ENCODE measurements at regions not wholly inside any gene's neighbourhood (a gene's known extent, or its start where the extent isn't known, plus 50 kb on each side); places are given as distances from the start of the nearest gene placed in this dataset.

- H3K27me3 ChIP-seq (ENCODE audit: control insufficient read depth in 2 of 2, insufficient read depth in 1 of 2, low read length in 1 of 2), result no peaks in the 10 kb centered on the region
- H3K27ac ChIP-seq (ENCODE audit: low read depth in 1 of 2, low read length in 1 of 2), result no peak overlapping the region
- no peaks in the 10 kb centered on the region for H3K36me3 ChIP-seq (ENCODE audit: control insufficient read depth in 2 of 2, insufficient read depth in 2 of 2, low read length in 1 of 2)
- H3K4me3 ChIP-seq (ENCODE audit: low read length in 2 of 2), result no peak overlapping the region
- DNase-seq (ENCODE audit: low read depth in 6 of 9, low spot score in 9 of 9), result no peak
- no peaks in the 10 kb centered on the region for H3K9me3 ChIP-seq (ENCODE audit: control insufficient read depth in 2 of 2, insufficient read depth in 1 of 2, low read length in 1 of 2)
- WGBS, result 86% methylated on average over 5 of the region's 5 CpGs
- no peaks in the 10 kb centered on the region for H3K4me1 ChIP-seq (ENCODE audit: control insufficient read depth in 2 of 2, insufficient read depth in 2 of 2, low read length in 2 of 2)
Observed at GRCh38 chr9:20041697-20042081, 252.9 kb upstream of the SLC24A2 start.

GRCh38 chr9:20040991-20041696, 252.3 kb upstream of the SLC24A2 start:
- no peak overlapping the region for H3K27ac ChIP-seq (ENCODE audit: low read depth in 1 of 2, low read length in 1 of 2)
- H3K36me3 ChIP-seq (ENCODE audit: control insufficient read depth in 2 of 2, insufficient read depth in 2 of 2, low read length in 1 of 2), result no peaks in the 10 kb centered on the region
- H3K4me1 ChIP-seq (ENCODE audit: control insufficient read depth in 2 of 2, insufficient read depth in 2 of 2, low read length in 2 of 2), result no peaks in the 10 kb centered on the region
- H3K9me3 ChIP-seq (ENCODE audit: control insufficient read depth in 2 of 2, insufficient read depth in 1 of 2, low read length in 1 of 2), result no peaks in the 10 kb centered on the region
- no peak for DNase-seq (ENCODE audit: low read depth in 6 of 9, low spot score in 9 of 9)
- H3K4me3 ChIP-seq (ENCODE audit: low read length in 2 of 2), result no peak overlapping the region
- no peaks in the 10 kb centered on the region for H3K27me3 ChIP-seq (ENCODE audit: control insufficient read depth in 2 of 2, insufficient read depth in 1 of 2, low read length in 1 of 2)
- WGBS, result 96% methylated on average over 14 of the region's 14 CpGs

- no peak for DNase-seq (ENCODE audit: low read depth in 6 of 9, low spot score in 9 of 9)
- 94% methylated on average over 1 of the region's 1 CpG for WGBS
Observed at GRCh38 chr9:20037699-20038098, 248.9 kb upstream of the SLC24A2 start.

GRCh38 chr9:20033511-20033910, 244.7 kb upstream of the SLC24A2 start:
- no peak for DNase-seq (ENCODE audit: low read depth in 6 of 9, low spot score in 9 of 9)
- Histone ChIP-seq H3K4me3 (ENCODE audit: low read length in 2 of 2) (no peak overlapping the region), H3K4me1 (ENCODE audit: control insufficient read depth in 2 of 2, insufficient read depth in 2 of 2, low read length in 2 of 2) (no peaks in the 10 kb centered on the region), H3K36me3 (ENCODE audit: control insufficient read depth in 2 of 2, insufficient read depth in 2 of 2, low read length in 1 of 2) (no peaks in the 10 kb centered on the region), H3K27me3 (ENCODE audit: control insufficient read depth in 2 of 2, insufficient read depth in 1 of 2, low read length in 1 of 2) (no peaks in the 10 kb centered on the region), H3K27ac (ENCODE audit: low read depth in 1 of 2, low read length in 1 of 2) (no peak overlapping the region), H3K9me3 (ENCODE audit: control insufficient read depth in 2 of 2, insufficient read depth in 1 of 2, low read length in 1 of 2) (no peaks in the 10 kb centered on the region)
- WGBS, result 96% methylated on average over 2 of the region's 2 CpGs

More at GRCh38 chr9:20037699-20038098, 248.9 kb upstream of the SLC24A2 start:
- Histone ChIP-seq H3K27ac (ENCODE audit: low read depth in 1 of 2, low read length in 1 of 2) (no peak overlapping the region), H3K4me1 (ENCODE audit: control insufficient read depth in 2 of 2, insufficient read depth in 2 of 2, low read length in 2 of 2) (no peaks in the 10 kb centered on the region), H3K36me3 (ENCODE audit: control insufficient read depth in 2 of 2, insufficient read depth in 2 of 2, low read length in 1 of 2) (no peaks in the 10 kb centered on the region), H3K9me3 (ENCODE audit: control insufficient read depth in 2 of 2, insufficient read depth in 1 of 2, low read length in 1 of 2) (no peaks in the 10 kb centered on the region), H3K4me3 (ENCODE audit: low read length in 2 of 2) (no peak overlapping the region), H3K27me3 (ENCODE audit: control insufficient read depth in 2 of 2, insufficient read depth in 1 of 2, low read length in 1 of 2) (no peaks in the 10 kb centered on the region)

GRCh38 chr9:20032413-20033006, 243.7 kb upstream of the SLC24A2 start:
- WGBS, result 96% methylated on average over 8 of the region's 8 CpGs
- no peaks in the 10 kb centered on the region for H3K9me3 ChIP-seq (ENCODE audit: control insufficient read depth in 2 of 2, insufficient read depth in 1 of 2, low read length in 1 of 2)
- no peak overlapping the region for H3K27ac ChIP-seq (ENCODE audit: low read depth in 1 of 2, low read length in 1 of 2)

GRCh38 chr9:20031836-20032235, 243.0 kb upstream of the SLC24A2 start:
- Histone ChIP-seq H3K36me3 (ENCODE audit: control insufficient read depth in 2 of 2, insufficient read depth in 2 of 2, low read length in 1 of 2) (no peaks in the 10 kb centered on the region), H3K9me3 (ENCODE audit: control insufficient read depth in 2 of 2, insufficient read depth in 1 of 2, low read length in 1 of 2) (no peaks in the 10 kb centered on the region), H3K4me1 (ENCODE audit: control insufficient read depth in 2 of 2, insufficient read depth in 2 of 2, low read length in 2 of 2) (no peaks in the 10 kb centered on the region), H3K27me3 (ENCODE audit: control insufficient read depth in 2 of 2, insufficient read depth in 1 of 2, low read length in 1 of 2) (no peaks in the 10 kb centered on the region), H3K4me3 (ENCODE audit: low read length in 2 of 2) (no peak overlapping the region), H3K27ac (ENCODE audit: low read depth in 1 of 2, low read length in 1 of 2) (no peak overlapping the region)
- WGBS, result 87% methylated on average over 6 of the region's 6 CpGs
- no peak for DNase-seq (ENCODE audit: low read depth in 6 of 9, low spot score in 9 of 9)

More at GRCh38 chr9:20032413-20033006, 243.7 kb upstream of the SLC24A2 start:
- H3K27me3 ChIP-seq (ENCODE audit: control insufficient read depth in 2 of 2, insufficient read depth in 1 of 2, low read length in 1 of 2), result no peaks in the 10 kb centered on the region
- H3K36me3 ChIP-seq (ENCODE audit: control insufficient read depth in 2 of 2, insufficient read depth in 2 of 2, low read length in 1 of 2), result no peaks in the 10 kb centered on the region
- no peak overlapping the region for H3K4me3 ChIP-seq (ENCODE audit: low read length in 2 of 2)
- H3K4me1 ChIP-seq (ENCODE audit: control insufficient read depth in 2 of 2, insufficient read depth in 2 of 2, low read length in 2 of 2), result no peaks in the 10 kb centered on the region
- no peak for DNase-seq (ENCODE audit: low read depth in 6 of 9, low spot score in 9 of 9)

GRCh38 chr9:20030671-20031070, 241.8 kb upstream of the SLC24A2 start:
- no peak overlapping the region for H3K4me3 ChIP-seq (ENCODE audit: low read length in 2 of 2)
- no peak for DNase-seq (ENCODE audit: low read depth in 6 of 9, low spot score in 9 of 9)
- 91% methylated on average over 2 of the region's 2 CpGs for WGBS
- H3K9me3 ChIP-seq (ENCODE audit: control insufficient read depth in 2 of 2, insufficient read depth in 1 of 2, low read length in 1 of 2), result no peaks in the 10 kb centered on the region
- H3K36me3 ChIP-seq (ENCODE audit: control insufficient read depth in 2 of 2, insufficient read depth in 2 of 2, low read length in 1 of 2), result no peaks in the 10 kb centered on the region
- H3K27ac ChIP-seq (ENCODE audit: low read depth in 1 of 2, low read length in 1 of 2), result no peak overlapping the region
- no peaks in the 10 kb centered on the region for H3K4me1 ChIP-seq (ENCODE audit: control insufficient read depth in 2 of 2, insufficient read depth in 2 of 2, low read length in 2 of 2)
- H3K27me3 ChIP-seq (ENCODE audit: control insufficient read depth in 2 of 2, insufficient read depth in 1 of 2, low read length in 1 of 2), result no peaks in the 10 kb centered on the region

- DNase-seq (ENCODE audit: low read depth in 6 of 9, low spot score in 9 of 9), result no peak
- Histone ChIP-seq H3K27ac (ENCODE audit: low read depth in 1 of 2, low read length in 1 of 2) (no peak overlapping the region), H3K27me3 (ENCODE audit: control insufficient read depth in 2 of 2, insufficient read depth in 1 of 2, low read length in 1 of 2) (no peaks in the 10 kb centered on the region), H3K4me3 (ENCODE audit: low read length in 2 of 2) (no peak overlapping the region), H3K9me3 (ENCODE audit: control insufficient read depth in 2 of 2, insufficient read depth in 1 of 2, low read length in 1 of 2) (no peaks in the 10 kb centered on the region), H3K36me3 (ENCODE audit: control insufficient read depth in 2 of 2, insufficient read depth in 2 of 2, low read length in 1 of 2) (no peaks in the 10 kb centered on the region), H3K4me1 (ENCODE audit: control insufficient read depth in 2 of 2, insufficient read depth in 2 of 2, low read length in 2 of 2) (no peaks in the 10 kb centered on the region)
- 97% methylated on average over 4 of the region's 4 CpGs for WGBS
Observed at GRCh38 chr9:20030221-20030620, 241.4 kb upstream of the SLC24A2 start.

GRCh38 chr9:20028849-20029231, 240.0 kb upstream of the SLC24A2 start:
- Histone ChIP-seq H3K27me3 (ENCODE audit: control insufficient read depth in 2 of 2, insufficient read depth in 1 of 2, low read length in 1 of 2) (no peaks in the 10 kb centered on the region), H3K27ac (ENCODE audit: low read depth in 1 of 2, low read length in 1 of 2) (no peak overlapping the region), H3K4me3 (ENCODE audit: low read length in 2 of 2) (no peak overlapping the region), H3K9me3 (ENCODE audit: control insufficient read depth in 2 of 2, insufficient read depth in 1 of 2, low read length in 1 of 2) (no peaks in the 10 kb centered on the region), H3K4me1 (ENCODE audit: control insufficient read depth in 2 of 2, insufficient read depth in 2 of 2, low read length in 2 of 2) (no peaks in the 10 kb centered on the region), H3K36me3 (ENCODE audit: control insufficient read depth in 2 of 2, insufficient read depth in 2 of 2, low read length in 1 of 2) (no peaks in the 10 kb centered on the region)
- 79% methylated on average over 5 of the region's 5 CpGs for WGBS
- DNase-seq (ENCODE audit: low read depth in 6 of 9, low spot score in 9 of 9), result no peak

Data from thymus (tissue), 11 donors.